ENCODE measurements at regions not wholly inside any gene's neighbourhood (a gene's known extent, or its start where the extent isn't known, plus 50 kb on each side); places are given as distances from the start of the nearest gene placed in this dataset.
A peak's percentile ranks its signal among the peaks of the same experiment; 100 is the strongest.

GRCh38 chr3:23657647-23658046 is 148.1 kb upstream of the UBE2E1 start:
- no peaks in the 10 kb centered on the region for H3K4me1 ChIP-seq
- H3K27me3 ChIP-seq, result no peaks in the 10 kb centered on the region
- H3K27ac ChIP-seq, result no peak overlapping the region
- TF ChIP-seq CTCF (IDR thresholded peaks at IDR 0.05) (no peak), POLR2A (IDR thresholded peaks at IDR 0.05) (no peak), POLR2AphosphoS5 (IDR thresholded peaks at IDR 0.05) (no peak)
- DNase-seq (ENCODE audit: low spot score in 2 of 2), result no peak
- intact Hi-C loops (cut with DNase I; ENCODE audit: low total_unique reads), result no loop called here
- H3K4me3 ChIP-seq, result no peak overlapping the region
- H3K9me3 ChIP-seq, result peaks cover 0 to 9% of the 10 kb centered on the region in 2 donors
- H3K36me3 ChIP-seq, result no peaks in the 10 kb centered on the region

- TF ChIP-seq CTCF (IDR thresholded peaks at IDR 0.05) (no peak), POLR2A (IDR thresholded peaks at IDR 0.05) (no peak), POLR2AphosphoS5 (IDR thresholded peaks at IDR 0.05) (no peak)
- no peak overlapping the region for H3K27ac ChIP-seq
- no peaks in the 10 kb centered on the region for H3K36me3 ChIP-seq
- no peaks in the 10 kb centered on the region for H3K4me1 ChIP-seq
- H3K4me3 ChIP-seq, result no peak overlapping the region
- no peak for DNase-seq (ENCODE audit: low spot score in 2 of 2)
- peaks cover 0 to 9% of the 10 kb centered on the region in 2 donors for H3K9me3 ChIP-seq
- H3K27me3 ChIP-seq, result no peaks in the 10 kb centered on the region
- intact Hi-C loops (cut with DNase I; ENCODE audit: low total_unique reads), result no loop called here
These were observed 146.5 kb upstream of the UBE2E1 start for GRCh38 chr3:23659274-23659673.

- intact Hi-C loops (cut with DNase I; ENCODE audit: low total_unique reads), result no loop called here
- Histone ChIP-seq H3K27me3 (no peaks in the 10 kb centered on the region), H3K4me3 (no peak overlapping the region), H3K36me3 (no peaks in the 10 kb centered on the region), H3K9me3 (peaks cover 0 to 9% of the 10 kb centered on the region in 2 donors), H3K27ac (no peak overlapping the region), H3K4me1 (no peaks in the 10 kb centered on the region)
- DNase-seq (ENCODE audit: low spot score in 2 of 2), result no peak
- TF ChIP-seq CTCF (IDR thresholded peaks at IDR 0.05) (no peak), POLR2A (IDR thresholded peaks at IDR 0.05) (no peak)
These were observed 145.8 kb upstream of the UBE2E1 start for GRCh38 chr3:23659840-23660430.

- Histone ChIP-seq H3K36me3 (no peaks in the 10 kb centered on the region), H3K27me3 (no peaks in the 10 kb centered on the region), H3K9me3 (no peaks in the 10 kb centered on the region), H3K4me3 (peak overlapping the region in 1 of 3 donors; percentile 10), H3K4me1 (no peaks in the 10 kb centered on the region), H3K27ac (no peak overlapping the region)
- DNase-seq (ENCODE audit: low spot score in 2 of 2), result no peak
- intact Hi-C loops (cut with DNase I; ENCODE audit: low total_unique reads), result no loop called here
- TF ChIP-seq CTCF (IDR thresholded peaks at IDR 0.05) (no peak), POLR2A (IDR thresholded peaks at IDR 0.05) (no peak), POLR2AphosphoS5 (IDR thresholded peaks at IDR 0.05) (no peak)
These were observed 143.6 kb upstream of the UBE2E1 start for GRCh38 chr3:23662079-23662617.

- H3K27ac ChIP-seq, result no peak overlapping the region
- TF ChIP-seq CTCF (IDR thresholded peaks at IDR 0.05) (no peak), POLR2A (IDR thresholded peaks at IDR 0.05) (no peak), POLR2AphosphoS5 (IDR thresholded peaks at IDR 0.05) (no peak)
- no peak overlapping the region for H3K4me3 ChIP-seq
- no peaks in the 10 kb centered on the region for H3K9me3 ChIP-seq
- H3K27me3 ChIP-seq, result no peaks in the 10 kb centered on the region
- DNase-seq (ENCODE audit: low spot score in 2 of 2), result no peak
- intact Hi-C loops (cut with DNase I; ENCODE audit: low total_unique reads), result no loop called here
- H3K36me3 ChIP-seq, result no peaks in the 10 kb centered on the region
- no peaks in the 10 kb centered on the region for H3K4me1 ChIP-seq
These were observed 142.5 kb upstream of the UBE2E1 start for GRCh38 chr3:23663246-23663645.

All from breast epithelium (tissue), 4 donors.